HUES64 (cell line): ENCODE measurements at regions not wholly inside any gene's neighbourhood (a gene's known extent, or its start where the extent isn't known, plus 50 kb on each side); places are given as distances from the start of the nearest gene placed in this dataset.

ENCODE experiments used
- H3K27ac ChIP-seq: 2 replicates; pipeline ENCODE4 v1.7.0; 2013; ENCODE audit warnings: low read depth, low read length, inconsistent platforms
- H3K27me3 ChIP-seq: 2 replicates; pipeline ENCODE4 v1.6.1; 2013; ENCODE audit warnings: mild to moderate bottlenecking, low read length; ENCODE audit not compliant: insufficient read depth
- H3K36me3 ChIP-seq: 2 replicates; pipeline ENCODE4 v1.6.1; 2013; ENCODE audit warnings: mild to moderate bottlenecking, low read length; ENCODE audit not compliant: insufficient read depth
- H3K4me1 ChIP-seq: 2 replicates; pipeline ENCODE4 v1.6.1; 2013; ENCODE audit warnings: mild to moderate bottlenecking, low read length, moderate library complexity; ENCODE audit not compliant: insufficient read depth
- H3K4me3 ChIP-seq: 2 replicates; pipeline ENCODE4 v1.5.1; 2013; ENCODE audit warnings: mild to moderate bottlenecking, low read length, moderate library complexity
- H3K9ac ChIP-seq: 2 replicates; pipeline ENCODE4 v1.6.1; 2013; ENCODE audit warnings: mild to moderate bottlenecking, low read depth, low read length
- H3K9me3 ChIP-seq: 2 replicates; pipeline ENCODE4 v1.6.1; 2013; ENCODE audit warnings: low read depth, low read length; ENCODE audit not compliant: insufficient read depth
- WGBS: fragments of 150-250, 120-280 bp; methylation state at CpG from one replicate; pipeline ENCODE4 v1.1.7; 2013; ENCODE audit warnings: missing lambda C conversion rate; 5-methylcytosine and 5-hydroxymethylcytosine counted together

DNA sequence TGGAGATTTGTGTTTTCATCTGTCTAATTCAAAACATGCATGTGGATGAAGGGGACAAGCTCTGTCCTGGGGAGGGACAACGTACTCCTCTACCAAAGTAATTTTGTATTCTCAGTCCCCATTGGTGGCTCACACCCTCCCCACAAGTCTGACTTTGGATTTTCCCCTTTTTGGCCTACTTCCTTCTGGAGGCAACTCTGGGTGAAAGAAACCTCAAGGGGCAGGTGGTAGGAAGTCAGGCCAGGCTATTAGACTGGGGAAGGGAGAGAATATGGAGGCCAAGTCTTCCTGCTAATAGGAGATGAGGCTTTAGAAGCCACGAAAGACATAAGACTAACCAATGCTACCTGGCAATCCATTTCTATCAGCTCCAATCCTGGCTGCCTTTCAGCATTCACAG lies 124.9 kb upstream of the RASGRP1 start:
- Histone ChIP-seq H3K9me3 (no peaks in the 10 kb centered on the region), H3K4me3 (no peak overlapping the region), H3K27me3 (no peaks in the 10 kb centered on the region), H3K4me1 (no peaks in the 10 kb centered on the region), H3K36me3 (no peaks in the 10 kb centered on the region), H3K9ac (no peak overlapping the region), H3K27ac (no peak overlapping the region)
- 100% methylated on average over 2 of the region's 2 CpGs for WGBS

DNA sequence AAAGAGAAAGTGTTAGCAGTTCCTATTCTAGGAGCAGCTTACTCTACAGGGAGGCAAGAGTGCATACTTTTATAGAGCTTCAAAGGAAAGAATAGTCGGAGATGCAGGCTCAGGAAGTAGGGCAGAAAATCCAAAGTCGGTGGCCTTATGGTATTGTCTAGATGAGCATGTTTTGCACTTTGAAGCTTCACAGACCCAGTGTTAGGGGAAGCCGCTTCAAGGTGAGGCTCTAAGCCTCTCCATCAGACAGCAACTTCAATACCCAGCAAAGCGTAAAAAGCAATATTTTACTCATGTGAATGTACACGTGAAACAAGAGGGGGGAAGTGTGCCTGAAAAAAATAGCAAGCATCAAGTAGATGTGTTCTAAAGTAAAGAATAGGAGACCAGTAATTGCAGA lies 125.6 kb upstream of the RASGRP1 start:
- no peak overlapping the region for H3K4me3 ChIP-seq
- WGBS, result 95% methylated on average over 4 of the region's 5 CpGs

DNA sequence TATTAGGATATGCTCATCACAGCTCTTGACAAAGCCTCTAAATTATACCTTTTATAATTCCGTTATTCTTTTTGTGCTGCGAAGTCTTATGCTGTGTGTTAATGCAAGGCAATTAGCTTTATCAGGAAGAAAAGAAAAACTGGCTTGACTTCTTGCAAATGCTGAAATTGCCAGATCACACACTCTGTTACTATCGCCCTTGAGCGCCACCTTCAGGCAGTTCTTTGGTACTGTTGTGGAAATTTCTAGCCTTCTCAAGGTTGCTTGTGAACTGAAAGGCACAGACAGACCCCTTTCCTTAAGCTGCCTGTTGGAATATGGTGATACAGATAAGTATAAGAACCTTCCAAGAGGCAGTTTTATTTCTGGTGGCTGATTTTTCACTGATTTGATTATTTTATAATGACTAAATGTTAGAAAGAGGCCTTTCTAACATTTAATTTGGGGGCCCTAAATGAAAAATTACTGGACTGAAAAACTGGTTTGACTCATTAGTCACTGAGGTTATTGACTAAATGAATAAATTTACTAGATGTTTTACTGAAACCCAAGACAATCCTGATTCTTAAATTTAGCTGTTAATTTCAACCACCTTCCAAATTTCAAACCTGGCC lies 126.2 kb upstream of the RASGRP1 start:
- no peak overlapping the region for H3K4me3 ChIP-seq
- H3K9me3 ChIP-seq, result no peaks in the 10 kb centered on the region
- H3K27ac ChIP-seq, result no peak overlapping the region
- no peaks in the 10 kb centered on the region for H3K4me1 ChIP-seq
- no peaks in the 10 kb centered on the region for H3K36me3 ChIP-seq
- 23% methylated on average over 4 of the region's 4 CpGs for WGBS
- H3K9ac ChIP-seq, result no peak overlapping the region
- no peaks in the 10 kb centered on the region for H3K27me3 ChIP-seq

More for the DNA sequence above, 125.6 kb upstream of the RASGRP1 start:
- H3K36me3 ChIP-seq, result no peaks in the 10 kb centered on the region
- H3K4me1 ChIP-seq, result no peaks in the 10 kb centered on the region
- H3K27me3 ChIP-seq, result no peaks in the 10 kb centered on the region
- H3K27ac ChIP-seq, result no peak overlapping the region
- H3K9me3 ChIP-seq, result no peaks in the 10 kb centered on the region
- H3K9ac ChIP-seq, result no peak overlapping the region

DNA sequence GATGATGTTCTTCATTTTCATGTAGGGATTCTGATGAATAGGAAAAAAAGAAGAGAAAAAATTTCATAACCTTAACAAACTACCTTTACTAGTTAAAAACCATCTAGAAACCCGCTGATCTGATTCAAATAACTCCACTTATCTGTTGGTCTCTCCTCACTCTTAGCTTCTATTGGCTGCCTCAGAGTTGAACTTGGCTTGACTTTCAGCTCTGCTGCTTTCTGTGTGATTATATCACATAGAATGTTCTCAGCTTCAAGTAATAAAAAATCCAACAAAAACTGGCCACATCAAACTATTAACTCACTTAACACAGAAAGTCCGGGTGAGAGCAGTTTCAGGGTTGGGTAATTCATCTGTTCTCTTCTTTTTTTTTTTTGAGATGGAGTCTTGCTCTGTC lies 126.8 kb upstream of the RASGRP1 start:
- Histone ChIP-seq H3K9me3 (no peaks in the 10 kb centered on the region), H3K36me3 (no peaks in the 10 kb centered on the region), H3K27me3 (no peaks in the 10 kb centered on the region), H3K27ac (no peak overlapping the region), H3K9ac (no peak overlapping the region), H3K4me3 (no peak overlapping the region), H3K4me1 (no peaks in the 10 kb centered on the region)
- 92% methylated on average over 2 of the region's 2 CpGs for WGBS

DNA sequence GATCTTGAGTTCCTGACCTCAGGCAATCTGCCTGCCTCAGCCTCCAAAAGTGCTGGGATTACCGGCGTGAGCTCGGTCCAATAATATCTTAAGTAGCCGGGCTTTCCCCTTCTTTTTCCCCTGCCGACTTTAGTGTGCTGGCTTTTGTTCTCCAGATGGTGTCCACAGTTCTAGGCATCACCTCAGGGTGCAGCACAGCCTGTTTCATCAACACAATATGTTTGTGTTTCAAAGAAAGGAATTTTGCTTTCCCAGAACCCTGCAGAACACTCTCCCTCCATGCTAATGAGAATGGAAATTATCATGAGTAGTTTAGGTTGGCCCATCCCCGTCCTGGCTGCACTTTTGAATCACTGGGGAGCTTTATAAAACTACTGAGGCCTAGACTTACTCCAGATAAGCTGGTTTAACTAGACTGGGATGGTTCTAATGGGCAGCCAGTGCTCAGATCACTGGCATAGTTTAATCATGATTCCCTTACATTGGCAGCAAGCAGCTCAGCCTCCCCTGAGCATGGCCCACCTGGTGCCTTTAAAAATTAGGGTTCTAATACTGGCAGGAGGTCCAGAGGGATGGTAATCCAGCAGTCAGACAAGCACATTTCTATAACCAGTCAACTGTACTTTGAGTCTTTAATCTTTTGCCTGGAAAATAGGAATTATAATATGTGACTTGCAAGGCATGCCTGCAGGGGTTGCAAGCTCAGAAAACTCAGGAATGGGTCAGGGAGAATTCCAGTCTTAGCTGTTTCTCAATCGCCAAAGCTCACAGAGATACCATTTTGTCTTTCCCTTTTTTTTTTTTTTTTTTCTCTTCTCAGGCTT lies 127.6 kb upstream of the RASGRP1 start:
- Histone ChIP-seq H3K4me3 (no peak overlapping the region), H3K9ac (no peak overlapping the region), H3K27me3 (no peaks in the 10 kb centered on the region), H3K9me3 (no peaks in the 10 kb centered on the region), H3K36me3 (no peaks in the 10 kb centered on the region), H3K27ac (no peak overlapping the region), H3K4me1 (no peaks in the 10 kb centered on the region)
- 83% methylated on average over 7 of the region's 7 CpGs for WGBS

DNA sequence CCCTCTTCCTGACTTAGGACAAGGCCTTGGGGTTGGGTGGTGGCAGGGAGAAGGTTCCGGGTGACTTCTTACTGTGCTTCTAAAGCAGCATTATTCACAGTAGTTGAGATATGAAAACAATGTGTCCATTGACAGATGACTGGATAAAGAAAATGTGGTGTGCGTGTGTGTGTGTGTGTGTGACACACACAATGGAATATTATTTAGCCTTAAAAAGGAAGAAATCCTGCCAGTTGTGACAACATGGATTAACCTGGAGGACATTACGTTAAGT lies 128.1 kb upstream of the RASGRP1 start:
- H3K4me1 ChIP-seq, result no peaks in the 10 kb centered on the region
- no peaks in the 10 kb centered on the region for H3K27me3 ChIP-seq
- WGBS, result 94% methylated on average over 2 of the region's 3 CpGs
- no peaks in the 10 kb centered on the region for H3K36me3 ChIP-seq
- H3K9me3 ChIP-seq, result no peaks in the 10 kb centered on the region
- no peak overlapping the region for H3K9ac ChIP-seq
- no peak overlapping the region for H3K4me3 ChIP-seq
- H3K27ac ChIP-seq, result no peak overlapping the region

DNA sequence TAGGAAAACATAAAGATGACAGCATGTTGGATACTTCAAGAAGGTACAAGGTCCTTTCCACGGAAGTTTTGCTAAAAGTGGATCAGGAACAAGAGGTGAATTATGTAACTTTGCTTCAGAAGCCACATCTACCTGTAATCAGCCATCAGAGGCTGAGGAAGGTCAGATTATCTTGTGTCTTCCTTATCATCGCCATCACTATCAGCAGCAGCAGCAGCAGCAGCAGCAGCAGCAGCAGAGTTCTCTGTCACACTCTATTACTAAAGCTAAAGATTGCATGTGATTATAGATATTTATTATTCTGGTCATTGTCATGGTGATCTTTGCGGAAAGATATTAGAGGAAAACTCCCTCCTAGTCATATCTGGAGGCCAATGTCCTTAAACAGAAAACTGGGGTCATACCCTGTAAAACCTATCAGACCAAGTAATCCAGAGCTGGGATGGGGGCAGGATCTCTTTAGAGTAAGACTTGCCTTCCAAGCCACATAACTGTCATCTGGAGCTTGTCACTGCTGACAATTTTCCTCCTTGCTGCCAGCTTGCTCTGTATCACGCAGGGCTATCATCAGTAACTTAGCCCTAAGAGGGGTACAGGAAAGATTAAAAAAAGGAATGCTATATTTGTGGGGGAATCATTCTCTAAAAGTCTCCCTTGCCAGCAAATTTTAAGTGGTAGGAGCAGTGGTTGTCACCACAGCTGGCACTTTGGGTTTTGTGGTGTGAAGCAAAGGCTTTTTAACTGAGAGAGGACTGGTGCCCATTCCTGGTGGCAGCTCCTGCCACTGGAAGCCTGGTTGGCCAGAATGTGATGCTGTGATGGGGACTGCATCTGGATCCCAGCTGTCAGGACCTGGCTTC lies 130.9 kb upstream of the RASGRP1 start:
- Histone ChIP-seq H3K9ac (no peak overlapping the region), H3K27ac (no peak overlapping the region), H3K36me3 (no peaks in the 10 kb centered on the region), H3K4me1 (no peaks in the 10 kb centered on the region), H3K4me3 (no peak overlapping the region), H3K27me3 (no peaks in the 10 kb centered on the region), H3K9me3 (no peaks in the 10 kb centered on the region)
- 89% methylated on average over 3 of the region's 4 CpGs for WGBS

DNA sequence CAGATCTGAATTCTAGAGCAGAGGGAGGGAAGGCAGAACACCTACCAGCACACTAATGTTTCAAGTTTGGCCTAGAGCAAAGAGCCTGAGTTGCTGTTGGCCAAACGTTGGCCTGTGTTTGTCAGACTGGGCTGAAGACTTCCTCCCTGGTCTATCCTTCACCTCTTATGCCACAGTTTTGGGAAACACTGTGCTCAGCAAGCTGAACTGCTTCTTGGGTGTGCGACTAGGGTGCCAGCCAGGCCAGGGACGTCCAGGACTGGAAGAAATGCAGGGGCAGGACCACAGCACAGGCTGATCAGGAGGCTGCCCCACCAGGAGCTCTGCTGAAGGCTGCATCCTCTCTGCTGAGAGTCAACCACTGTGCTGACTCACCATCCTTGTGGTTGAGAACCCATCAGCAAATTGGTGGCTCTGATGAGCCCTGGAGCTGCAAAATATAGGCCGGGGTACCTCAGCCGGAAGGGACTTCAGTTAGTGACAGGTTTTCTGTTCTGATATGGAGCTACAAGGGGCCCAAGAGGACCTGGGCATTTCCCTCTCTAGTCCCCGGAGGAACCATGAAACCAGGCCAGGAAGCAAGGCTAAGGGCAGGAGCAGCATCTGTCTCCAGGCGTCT lies 131.6 kb upstream of the RASGRP1 start:
- 87% methylated on average over 7 of the region's 7 CpGs for WGBS
- Histone ChIP-seq H3K4me1 (no peaks in the 10 kb centered on the region), H3K36me3 (no peaks in the 10 kb centered on the region), H3K27me3 (no peaks in the 10 kb centered on the region), H3K9me3 (no peaks in the 10 kb centered on the region), H3K27ac (no peak overlapping the region), H3K9ac (no peak overlapping the region), H3K4me3 (no peak overlapping the region)

DNA sequence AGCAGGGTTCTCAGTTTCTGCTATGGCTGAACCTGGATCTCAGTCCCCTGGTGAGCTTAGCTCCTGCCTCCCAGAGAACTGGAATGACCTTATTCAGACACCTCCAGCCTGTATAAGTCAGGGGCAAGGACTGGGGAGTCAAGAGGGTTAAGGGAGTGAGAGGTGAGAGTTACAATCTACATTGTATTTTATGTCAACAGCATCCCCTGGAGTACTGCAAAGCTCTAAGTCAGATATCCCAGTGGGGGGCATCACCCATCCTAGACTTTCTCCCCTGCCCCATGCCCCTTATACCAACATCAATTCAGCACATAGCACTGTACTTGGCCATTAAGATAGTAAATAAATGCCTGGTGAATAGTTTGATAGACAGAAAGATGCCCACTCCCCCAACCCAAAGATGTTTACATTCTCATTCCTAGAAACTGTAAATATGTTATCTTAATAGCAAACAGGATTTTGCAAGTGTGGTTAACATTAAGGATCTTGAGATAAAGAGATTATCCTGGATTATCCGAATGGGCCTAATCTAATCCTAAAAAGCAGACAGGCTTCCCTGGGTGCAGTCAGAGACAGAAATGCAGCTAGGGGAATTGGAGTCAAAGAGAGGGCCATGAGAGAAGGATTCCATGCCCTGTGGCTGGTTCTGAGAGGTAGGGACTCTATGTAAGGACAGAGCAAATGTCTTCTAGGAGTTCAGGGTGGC lies 132.3 kb upstream of the RASGRP1 start:
- Histone ChIP-seq H3K36me3 (no peaks in the 10 kb centered on the region), H3K27me3 (no peaks in the 10 kb centered on the region), H3K4me1 (peaks cover 2% of the 10 kb centered on the region; the same call in 1 of the 2 replicates), H3K9ac (no peak overlapping the region), H3K9me3 (no peaks in the 10 kb centered on the region), H3K27ac (no peak overlapping the region), H3K4me3 (no peak overlapping the region)
- WGBS, result 79% methylated on average over 1 of the region's 1 CpG

DNA sequence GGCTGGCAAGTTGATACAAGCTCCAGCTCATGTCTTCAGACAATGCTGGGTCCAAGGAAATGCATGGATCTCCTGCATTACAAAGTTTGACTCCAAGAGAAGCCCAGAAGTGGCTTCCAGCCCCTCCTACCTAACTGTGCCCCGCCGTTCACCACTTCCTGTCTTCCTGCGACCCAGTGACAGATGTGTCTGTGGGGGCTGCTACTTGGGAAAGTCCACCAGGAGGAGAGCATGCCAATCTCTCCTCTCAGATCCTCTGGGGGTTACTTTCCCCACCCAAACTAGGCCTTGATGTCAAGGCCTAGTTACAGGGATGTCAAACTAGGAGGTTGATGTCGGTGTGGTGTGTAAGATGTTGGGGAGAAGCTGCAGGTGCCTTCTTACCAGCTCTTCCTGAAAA lies 133.6 kb upstream of the RASGRP1 start:
- WGBS, result 68% methylated on average over 3 of the region's 4 CpGs
- no peak overlapping the region for H3K4me3 ChIP-seq
- no peaks in the 10 kb centered on the region for H3K36me3 ChIP-seq
- H3K27me3 ChIP-seq, result no peaks in the 10 kb centered on the region
- H3K9ac ChIP-seq, result no peak overlapping the region
- H3K9me3 ChIP-seq, result no peaks in the 10 kb centered on the region
- H3K27ac ChIP-seq, result no peak overlapping the region
- H3K4me1 ChIP-seq, result peaks cover 13% of the 10 kb centered on the region
